ENCODE measurements at regions not wholly inside any gene's neighbourhood (a gene's known extent, or its start where the extent isn't known, plus 50 kb on each side); places are given as distances from the start of the nearest gene placed in this dataset.

- Histone ChIP-seq H3K27ac (replicated peaks; ENCODE audit: low read length) (no peak overlapping the region), H3K9ac (ENCODE audit: low read depth, low read length, poor library complexity) (no peak overlapping the region), H3K9me3 (replicated peaks in 1 of 2; ENCODE audit: control insufficient read depth in 2 of 2, insufficient read depth in 1 of 2, low read depth in 1 of 2, low read length in 2 of 2) (no peaks in the 10 kb centered on the region), H3K23ac (ENCODE audit: low read depth, low read length, poor library complexity) (no peak overlapping the region), H3K79me1 (ENCODE audit: low read depth, low read length) (no peaks in the 10 kb centered on the region), H2BK5ac (ENCODE audit: low read length) (no peak overlapping the region), H4K91ac (ENCODE audit: low read depth, low read length, poor library complexity) (no peak overlapping the region), H4K8ac (ENCODE audit: low read depth, low read length) (no peak overlapping the region), H3K4me3 (ENCODE audit: low read length in 2 of 2) (no peak overlapping the region), H2BK15ac (ENCODE audit: low read length) (no peak overlapping the region), H3K27me3 (ENCODE audit: control insufficient read depth in 3 of 3, insufficient read depth in 3 of 3, low read depth in 1 of 3, low read length in 3 of 3) (no peaks in the 10 kb centered on the region), H3K4ac (ENCODE audit: low read length) (no peak overlapping the region), H3K36me3 (replicated peaks in 1 of 2; ENCODE audit: control insufficient read depth in 2 of 2, insufficient read depth in 2 of 2, low read length in 2 of 2) (no peaks in the 10 kb centered on the region), H2AFZ (ENCODE audit: low read length) (no peak overlapping the region), H3K18ac (ENCODE audit: low read length) (no peak overlapping the region), H3K4me2 (ENCODE audit: insufficient read depth, low read length, poor library complexity, severe bottlenecking) (no peak overlapping the region), H3K14ac (ENCODE audit: low read length) (no peak overlapping the region), H3K4me1 (ENCODE audit: control insufficient read depth in 2 of 2, insufficient read depth in 1 of 2, low read depth in 1 of 2, low read length in 2 of 2) (no peaks in the 10 kb centered on the region), H2BK12ac (ENCODE audit: low read length) (no peak overlapping the region), H2AK5ac (ENCODE audit: low read depth, low read length) (no peak overlapping the region), H2BK120ac (ENCODE audit: low read depth, low read length) (no peak overlapping the region)
- no peak for DNase-seq (ENCODE audit: low spot score)
- WGBS, 2 donors (ENCODE audit: extremely low coverage in 2 of 2, insufficient read length in 2 of 2, insufficient replicate concordance in 1 of 2), result no CpG with 5 or more reads among the region's 2 CpGs
Measured at GRCh38 chr16:64144617-64145016, 977.2 kb downstream of the CDH11 start.

- Histone ChIP-seq H3K79me1 (ENCODE audit: low read depth, low read length) (no peaks in the 10 kb centered on the region), H3K23ac (ENCODE audit: low read depth, low read length, poor library complexity) (no peak overlapping the region), H2AK5ac (ENCODE audit: low read depth, low read length) (no peak overlapping the region), H2BK12ac (ENCODE audit: low read length) (no peak overlapping the region), H3K9ac (ENCODE audit: low read depth, low read length, poor library complexity) (no peak overlapping the region), H4K8ac (ENCODE audit: low read depth, low read length) (no peak overlapping the region), H3K9me3 (replicated peaks in 1 of 2; ENCODE audit: control insufficient read depth in 2 of 2, insufficient read depth in 1 of 2, low read depth in 1 of 2, low read length in 2 of 2) (no peaks in the 10 kb centered on the region), H3K4me1 (ENCODE audit: control insufficient read depth in 2 of 2, insufficient read depth in 1 of 2, low read depth in 1 of 2, low read length in 2 of 2) (no peaks in the 10 kb centered on the region), H3K27me3 (ENCODE audit: control insufficient read depth in 3 of 3, insufficient read depth in 3 of 3, low read depth in 1 of 3, low read length in 3 of 3) (no peaks in the 10 kb centered on the region), H3K4me3 (ENCODE audit: low read length in 2 of 2) (no peak overlapping the region), H4K91ac (ENCODE audit: low read depth, low read length, poor library complexity) (no peak overlapping the region), H2BK120ac (ENCODE audit: low read depth, low read length) (no peak overlapping the region), H3K36me3 (replicated peaks in 1 of 2; ENCODE audit: control insufficient read depth in 2 of 2, insufficient read depth in 2 of 2, low read length in 2 of 2) (no peaks in the 10 kb centered on the region), H2BK5ac (ENCODE audit: low read length) (no peak overlapping the region), H2AFZ (ENCODE audit: low read length) (no peak overlapping the region), H3K27ac (replicated peaks; ENCODE audit: low read length) (no peak overlapping the region), H3K4ac (ENCODE audit: low read length) (no peak overlapping the region), H3K4me2 (ENCODE audit: insufficient read depth, low read length, poor library complexity, severe bottlenecking) (no peak overlapping the region), H3K14ac (ENCODE audit: low read length) (no peak overlapping the region), H3K18ac (ENCODE audit: low read length) (no peak overlapping the region), H2BK15ac (ENCODE audit: low read length) (no peak overlapping the region)
- DNase-seq (ENCODE audit: low spot score), result no peak
- no CpG with 5 or more reads among the region's 2 CpGs for WGBS, 2 donors (ENCODE audit: extremely low coverage in 2 of 2, insufficient read length in 2 of 2, insufficient replicate concordance in 1 of 2)
Measured at GRCh38 chr16:64138621-64139020, 983.2 kb downstream of the CDH11 start.

GRCh38 chr16:64138006-64138405, 983.9 kb downstream of the CDH11 start:
- no peak overlapping the region for H2BK12ac ChIP-seq (ENCODE audit: low read length)
- no peak overlapping the region for H4K91ac ChIP-seq (ENCODE audit: low read depth, low read length, poor library complexity)
- H2BK120ac ChIP-seq (ENCODE audit: low read depth, low read length), result no peak overlapping the region
- DNase-seq (ENCODE audit: low spot score), result no peak
- no peak overlapping the region for H3K4me3 ChIP-seq (ENCODE audit: low read length in 2 of 2)
- WGBS, 2 donors (ENCODE audit: extremely low coverage in 2 of 2, insufficient read length in 2 of 2, insufficient replicate concordance in 1 of 2), result no CpG with 5 or more reads among the region's 8 CpGs
- no peak overlapping the region for H2BK5ac ChIP-seq (ENCODE audit: low read length)
- H3K23ac ChIP-seq (ENCODE audit: low read depth, low read length, poor library complexity), result no peak overlapping the region
- H3K9me3 ChIP-seq (replicated peaks in 1 of 2; ENCODE audit: control insufficient read depth in 2 of 2, insufficient read depth in 1 of 2, low read depth in 1 of 2, low read length in 2 of 2), result no peaks in the 10 kb centered on the region
- no peak overlapping the region for H3K27ac ChIP-seq (replicated peaks; ENCODE audit: low read length)
- H3K4ac ChIP-seq (ENCODE audit: low read length), result no peak overlapping the region
- no peak overlapping the region for H3K14ac ChIP-seq (ENCODE audit: low read length)
- no peaks in the 10 kb centered on the region for H3K27me3 ChIP-seq (ENCODE audit: control insufficient read depth in 3 of 3, insufficient read depth in 3 of 3, low read depth in 1 of 3, low read length in 3 of 3)
- no peaks in the 10 kb centered on the region for H3K36me3 ChIP-seq (replicated peaks in 1 of 2; ENCODE audit: control insufficient read depth in 2 of 2, insufficient read depth in 2 of 2, low read length in 2 of 2)
- H3K18ac ChIP-seq (ENCODE audit: low read length), result no peak overlapping the region
- H3K9ac ChIP-seq (ENCODE audit: low read depth, low read length, poor library complexity), result no peak overlapping the region
- H3K79me1 ChIP-seq (ENCODE audit: low read depth, low read length), result no peaks in the 10 kb centered on the region
- no peak overlapping the region for H2AK5ac ChIP-seq (ENCODE audit: low read depth, low read length)
- H2AFZ ChIP-seq (ENCODE audit: low read length), result no peak overlapping the region
- H3K4me2 ChIP-seq (ENCODE audit: insufficient read depth, low read length, poor library complexity, severe bottlenecking), result no peak overlapping the region
- H2BK15ac ChIP-seq (ENCODE audit: low read length), result no peak overlapping the region
- no peaks in the 10 kb centered on the region for H3K4me1 ChIP-seq (ENCODE audit: control insufficient read depth in 2 of 2, insufficient read depth in 1 of 2, low read depth in 1 of 2, low read length in 2 of 2)
- no peak overlapping the region for H4K8ac ChIP-seq (ENCODE audit: low read depth, low read length)

- no peaks in the 10 kb centered on the region for H3K27me3 ChIP-seq (ENCODE audit: control insufficient read depth in 3 of 3, insufficient read depth in 3 of 3, low read depth in 1 of 3, low read length in 3 of 3)
- no peak overlapping the region for H2BK5ac ChIP-seq (ENCODE audit: low read length)
- no peak overlapping the region for H3K23ac ChIP-seq (ENCODE audit: low read depth, low read length, poor library complexity)
- no peak overlapping the region for H4K91ac ChIP-seq (ENCODE audit: low read depth, low read length, poor library complexity)
- no peak overlapping the region for H2AK5ac ChIP-seq (ENCODE audit: low read depth, low read length)
- no peaks in the 10 kb centered on the region for H3K79me1 ChIP-seq (ENCODE audit: low read depth, low read length)
- no peaks in the 10 kb centered on the region for H3K36me3 ChIP-seq (replicated peaks in 1 of 2; ENCODE audit: control insufficient read depth in 2 of 2, insufficient read depth in 2 of 2, low read length in 2 of 2)
- WGBS, 2 donors (ENCODE audit: extremely low coverage in 2 of 2, insufficient read length in 2 of 2, insufficient replicate concordance in 1 of 2), result no CpG with 5 or more reads among the region's 3 CpGs
- no peak overlapping the region for H3K4me3 ChIP-seq (ENCODE audit: low read length in 2 of 2)
- H3K18ac ChIP-seq (ENCODE audit: low read length), result no peak overlapping the region
- no peak for DNase-seq (ENCODE audit: low spot score)
- no peaks in the 10 kb centered on the region for H3K9me3 ChIP-seq (replicated peaks in 1 of 2; ENCODE audit: control insufficient read depth in 2 of 2, insufficient read depth in 1 of 2, low read depth in 1 of 2, low read length in 2 of 2)
- peaks cover 0 to 2% of the 10 kb centered on the region in 2 donors for H3K4me1 ChIP-seq (ENCODE audit: control insufficient read depth in 2 of 2, insufficient read depth in 1 of 2, low read depth in 1 of 2, low read length in 2 of 2)
- no peak overlapping the region for H2AFZ ChIP-seq (ENCODE audit: low read length)
- H2BK120ac ChIP-seq (ENCODE audit: low read depth, low read length), result no peak overlapping the region
- no peak overlapping the region for H3K27ac ChIP-seq (replicated peaks; ENCODE audit: low read length)
- no peak overlapping the region for H3K9ac ChIP-seq (ENCODE audit: low read depth, low read length, poor library complexity)
- no peak overlapping the region for H2BK15ac ChIP-seq (ENCODE audit: low read length)
- no peak overlapping the region for H3K4me2 ChIP-seq (ENCODE audit: insufficient read depth, low read length, poor library complexity, severe bottlenecking)
- no peak overlapping the region for H3K4ac ChIP-seq (ENCODE audit: low read length)
- no peak overlapping the region for H3K14ac ChIP-seq (ENCODE audit: low read length)
- no peak overlapping the region for H2BK12ac ChIP-seq (ENCODE audit: low read length)
- H4K8ac ChIP-seq (ENCODE audit: low read depth, low read length), result no peak overlapping the region
Measured at GRCh38 chr16:64136743-64137142, 985.1 kb downstream of the CDH11 start.
